ENCODE measurements at regions not wholly inside any gene's neighbourhood (a gene's known extent, or its start where the extent isn't known, plus 50 kb on each side); places are given as distances from the start of the nearest gene placed in this dataset.

GRCh38 chr10:57880446-57881227, 387.1 kb downstream of the IPMK start:
- DNase-seq (ENCODE audit: low read depth in 2 of 2): no peak

DNA sequence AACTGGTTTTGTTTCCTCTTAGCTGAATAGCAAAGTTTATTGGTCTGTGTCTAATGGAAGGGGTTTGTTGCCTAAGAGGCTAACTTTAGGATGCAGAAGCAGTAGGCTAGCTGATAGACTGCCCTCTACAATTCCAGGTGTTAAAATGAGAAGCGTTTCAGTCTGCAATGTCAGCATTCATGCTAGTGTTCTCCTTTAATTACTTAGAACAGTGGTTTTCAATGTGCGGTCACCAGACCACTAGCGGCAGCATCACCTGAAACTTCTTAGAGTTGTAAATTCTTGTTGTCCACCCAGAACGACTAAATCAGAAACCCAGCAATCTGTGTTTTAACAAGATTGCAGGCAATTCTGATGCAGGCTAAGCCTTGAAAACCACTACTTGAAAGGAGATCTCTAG, 392.9 kb downstream of the IPMK start:
- no peak for DNase-seq (ENCODE audit: low read depth in 2 of 2)

GRCh38 chr10:57867241-57867640, 400.5 kb downstream of the IPMK start:
- no peak for DNase-seq (ENCODE audit: low read depth in 2 of 2)

- no peak for DNase-seq (ENCODE audit: low read depth in 2 of 2)
Observed at GRCh38 chr10:57864765-57865680, 402.7 kb downstream of the IPMK start.

- DNase-seq (ENCODE audit: low read depth in 2 of 2): no peak
Observed at GRCh38 chr10:57849691-57850357, 417.9 kb downstream of the IPMK start.

- DNase-seq (ENCODE audit: low read depth in 2 of 2): no peak
Observed at GRCh38 chr10:57846307-57847065, 421.2 kb downstream of the IPMK start.

DNA sequence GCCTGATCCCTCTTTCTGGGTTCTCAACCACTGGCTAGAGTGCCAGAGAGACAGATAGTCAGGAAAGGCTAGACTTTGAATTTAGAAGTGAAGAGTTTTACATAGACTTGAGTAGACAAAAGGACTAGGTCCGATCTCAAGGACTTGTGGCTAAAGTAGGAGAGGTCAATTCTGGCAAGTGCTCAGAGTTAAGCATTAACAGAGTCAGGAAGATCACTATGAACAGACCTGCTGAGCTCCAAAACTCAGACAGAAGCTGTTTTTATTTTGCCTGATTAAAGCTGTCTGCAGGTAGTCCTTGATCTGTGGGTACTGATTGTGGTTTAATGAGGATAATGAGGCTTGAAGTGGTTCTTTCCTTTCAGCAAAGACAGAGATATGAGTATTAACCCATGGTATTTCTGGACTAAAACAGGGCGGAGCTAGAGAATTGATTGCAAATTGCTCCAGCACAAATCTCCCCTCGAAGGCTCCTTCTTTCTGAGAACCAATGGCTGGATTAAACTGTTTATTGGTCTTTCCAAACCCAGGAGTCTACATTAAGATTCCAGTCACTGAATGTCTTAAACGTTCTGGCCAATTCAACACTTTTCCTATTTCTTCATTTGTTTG, 423.2 kb downstream of the IPMK start:
- no peak for DNase-seq (ENCODE audit: low read depth in 2 of 2)

- DNase-seq (ENCODE audit: low read depth in 2 of 2): no peak
Observed at GRCh38 chr10:57830877-57831560, 436.7 kb downstream of the IPMK start.

- DNase-seq (ENCODE audit: low read depth in 2 of 2): no peak
Observed at GRCh38 chr10:57825015-57825414, 442.7 kb downstream of the IPMK start.

DNA sequence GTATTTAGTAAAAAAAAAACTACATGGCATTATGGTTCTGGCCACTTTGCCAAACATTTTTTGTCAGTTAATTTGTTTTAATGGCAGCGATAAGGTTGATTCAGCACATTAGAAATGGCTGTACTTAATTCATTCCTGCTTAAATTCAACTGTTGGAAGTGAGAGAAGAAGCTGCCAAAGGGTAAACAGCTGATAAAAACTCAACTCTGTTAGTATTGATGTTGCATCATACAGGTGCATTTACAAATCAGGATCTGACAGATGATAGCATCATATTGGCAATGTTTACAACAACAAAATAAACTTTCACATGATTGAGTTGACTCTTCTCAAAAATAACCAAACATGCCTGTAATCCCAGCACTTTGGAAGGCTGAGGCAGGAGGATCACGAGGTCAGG, 444.3 kb downstream of the IPMK start:
- no peak for DNase-seq (ENCODE audit: low read depth in 2 of 2)

DNA sequence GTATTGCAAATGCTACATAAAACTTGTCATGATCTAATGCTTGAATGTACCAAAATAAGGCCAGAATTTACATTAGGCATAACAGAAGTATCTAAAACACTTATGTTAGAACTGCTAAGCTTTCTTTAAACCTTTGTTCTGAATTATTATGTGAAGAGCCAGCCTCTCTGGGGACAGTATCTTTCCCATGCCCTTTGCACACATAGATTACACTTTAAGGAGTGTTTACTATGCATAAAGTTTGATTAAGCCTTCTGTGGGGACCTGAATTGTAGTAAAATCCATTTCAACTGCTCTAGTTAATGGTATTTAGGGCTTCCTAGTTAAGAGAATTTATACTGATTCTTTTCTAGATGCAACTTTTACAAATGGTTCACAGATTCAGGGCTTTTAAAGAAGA, 444.7 kb downstream of the IPMK start:
- no peak for DNase-seq (ENCODE audit: low read depth in 2 of 2)

GRCh38 chr10:57818522-57818921, 449.2 kb downstream of the IPMK start:
- no peak for DNase-seq (ENCODE audit: low read depth in 2 of 2)

DNA sequence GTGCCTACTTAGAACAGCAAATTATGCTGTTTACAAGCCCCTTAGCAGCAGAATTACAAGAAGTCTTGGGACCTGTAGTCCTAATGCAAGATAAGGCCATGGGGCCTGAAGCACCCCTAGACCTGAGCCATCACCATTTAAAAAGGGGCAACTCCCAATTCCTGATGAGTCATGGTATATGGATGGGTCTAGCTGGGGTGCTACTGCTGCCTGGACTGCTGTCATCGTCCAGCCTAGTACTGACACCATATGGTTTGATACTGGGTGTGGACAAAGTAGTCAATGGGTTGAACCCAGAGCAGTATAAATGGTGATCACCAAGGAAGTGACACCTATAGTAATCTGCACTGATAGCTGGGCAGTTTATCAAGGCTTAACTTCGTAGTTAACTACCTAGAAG, 450.0 kb downstream of the IPMK start:
- DNase-seq (ENCODE audit: low read depth in 2 of 2): no peak

- no peak for DNase-seq (ENCODE audit: low read depth in 2 of 2)
Observed at GRCh38 chr10:57815949-57816348, 451.7 kb downstream of the IPMK start.

- no peak for DNase-seq (ENCODE audit: low read depth in 2 of 2)
Observed at GRCh38 chr10:57809961-57810360, 457.7 kb downstream of the IPMK start.

- no peak for DNase-seq (ENCODE audit: low read depth in 2 of 2)
Observed at GRCh38 chr10:57807906-57808305, 459.8 kb downstream of the IPMK start.

- no peak for DNase-seq (ENCODE audit: low read depth in 2 of 2)
Observed at GRCh38 chr10:57806675-57807074, 461.0 kb downstream of the IPMK start.

GRCh38 chr10:57799625-57800024, 468.1 kb downstream of the IPMK start:
- DNase-seq (ENCODE audit: low read depth in 2 of 2): no peak

DNA sequence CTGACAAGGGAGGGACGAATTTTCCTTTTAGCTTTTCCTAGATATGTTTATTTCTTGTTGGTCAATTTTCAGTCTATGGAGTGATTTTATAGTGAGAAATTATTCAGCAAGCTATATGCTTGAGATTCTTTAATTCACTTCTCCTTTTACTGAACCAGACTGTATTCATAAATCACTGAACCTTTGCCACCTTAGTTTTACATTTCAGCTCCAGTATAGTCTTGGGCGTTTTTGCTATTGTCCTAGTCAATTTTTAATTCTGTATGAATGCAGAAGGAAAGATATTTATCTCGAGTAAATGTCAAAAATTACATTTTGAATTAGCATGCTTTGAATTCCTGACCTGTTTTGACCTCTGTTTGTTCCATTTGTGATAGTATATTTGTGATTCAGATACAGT, 468.9 kb downstream of the IPMK start:
- no peak for DNase-seq (ENCODE audit: low read depth in 2 of 2)

DNA sequence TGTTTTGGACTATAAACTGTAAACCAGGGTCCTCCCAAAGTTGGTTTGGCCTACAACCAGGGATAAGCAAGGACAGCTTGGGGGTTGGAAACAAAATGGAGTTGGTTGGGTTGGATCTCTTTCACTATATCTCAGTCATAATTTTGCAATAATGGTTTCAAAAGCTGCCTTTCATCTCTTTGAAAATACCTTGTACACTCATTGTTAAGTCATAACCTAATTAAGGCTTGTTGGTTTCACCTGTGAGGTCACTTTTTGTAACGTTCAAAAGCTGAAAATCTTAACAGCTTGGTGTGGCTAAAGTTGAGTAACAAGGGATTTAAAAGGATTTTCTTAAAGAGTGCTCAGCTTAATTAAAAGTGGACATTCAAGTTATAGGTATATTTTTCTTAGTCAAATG, 476.1 kb downstream of the IPMK start:
- DNase-seq (ENCODE audit: low read depth in 2 of 2): no peak

DNA sequence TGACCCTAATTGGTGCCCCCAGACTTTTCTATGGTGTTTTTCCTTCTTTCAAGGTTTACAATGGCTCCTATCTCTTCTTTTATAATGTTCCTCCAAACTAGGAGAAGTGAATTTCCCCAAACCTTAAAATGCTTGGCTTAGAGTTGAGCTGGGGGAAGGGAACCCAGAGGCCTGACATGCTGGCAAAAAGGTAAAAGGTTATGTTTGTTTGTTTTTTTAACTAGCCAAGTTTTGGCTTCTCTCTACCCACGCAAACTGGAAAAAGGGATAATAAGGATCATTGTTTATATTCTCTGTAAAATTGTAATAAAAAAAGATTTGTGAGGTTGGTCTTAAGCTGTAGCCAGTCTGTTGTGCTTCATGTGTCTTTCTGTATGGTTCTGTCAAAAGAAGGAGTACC, 477.0 kb downstream of the IPMK start:
- DNase-seq (ENCODE audit: low read depth in 2 of 2): no peak
